GM19239 (cell line): ENCODE measurements at regions not wholly inside any gene's neighbourhood (a gene's known extent, or its start where the extent isn't known, plus 50 kb on each side); places are given as distances from the start of the nearest gene placed in this dataset.
"Not testable (repeated sequence)": the region's sequence is repeated elsewhere in the genome, so short reads cannot be mapped to it uniquely, and the experiment has no call there.

Source experiments
- DNase-seq: peaks from one replicate; pipeline ENCODE4 v3.0.0; 2011; ENCODE audit warnings: low spot score; ENCODE audit not compliant: insufficient read length
- FAIRE-seq: peaks from 2 replicates; lab custom pipeline; 2011; peaks lifted over from hg19 to GRCh38; lab: Jason Lieb, UNC

- DNase-seq (no peak), FAIRE-seq (no peak)
These were observed 324.0 kb upstream of the MAP3K7 start for GRCh38 chr6:90910893-90911292.

- FAIRE-seq, result no peak
- DNase-seq, result no peak
These were observed 321.2 kb upstream of the MAP3K7 start for GRCh38 chr6:90907931-90908655.

- DNase-seq (no peak), FAIRE-seq (no peak)
These were observed 318.5 kb upstream of the MAP3K7 start for GRCh38 chr6:90905351-90905750.

GRCh38 chr6:90900034-90900433 lies 313.2 kb upstream of the MAP3K7 start:
- no peak for FAIRE-seq
- DNase-seq, result no peak

- no peak for FAIRE-seq
- DNase-seq, result no peak
These were observed 311.9 kb upstream of the MAP3K7 start for GRCh38 chr6:90898763-90899162.

GRCh38 chr6:90896075-90896547 lies 309.2 kb upstream of the MAP3K7 start:
- FAIRE-seq, result no peak
- DNase-seq, result no peak

- FAIRE-seq, result no peak
- no peak for DNase-seq
These were observed 308.6 kb upstream of the MAP3K7 start for GRCh38 chr6:90895299-90896074.

GRCh38 chr6:90894285-90895130 lies 307.6 kb upstream of the MAP3K7 start:
- FAIRE-seq (no peak), DNase-seq (no peak)

- FAIRE-seq, result no peak
- DNase-seq, result no peak
These were observed 306.5 kb upstream of the MAP3K7 start for GRCh38 chr6:90893400-90893799.

- DNase-seq, result no peak
- FAIRE-seq, result no peak
These were observed 305.4 kb upstream of the MAP3K7 start for GRCh38 chr6:90892271-90892670.

- FAIRE-seq, result no peak
These were observed 304.5 kb upstream of the MAP3K7 start for GRCh38 chr6:90891355-90891754.

GRCh38 chr6:90890683-90891330 lies 303.9 kb upstream of the MAP3K7 start:
- DNase-seq (no peak), FAIRE-seq (no peak)

More at GRCh38 chr6:90891355-90891754, 304.5 kb upstream of the MAP3K7 start:
- no peak for DNase-seq

- FAIRE-seq (no peak), DNase-seq (no peak)
These were observed 300.9 kb upstream of the MAP3K7 start for GRCh38 chr6:90887764-90888163.

- FAIRE-seq (no peak), DNase-seq (no peak)
These were observed 298.8 kb upstream of the MAP3K7 start for GRCh38 chr6:90885611-90886056.

- not testable (repeated sequence) for DNase-seq, FAIRE-seq
These were observed 298.3 kb upstream of the MAP3K7 start for GRCh38 chr6:90885137-90885536.

GRCh38 chr6:90877616-90878015 lies 290.7 kb upstream of the MAP3K7 start:
- no peak for FAIRE-seq

GRCh38 chr6:90874931-90875330 lies 288.1 kb upstream of the MAP3K7 start:
- DNase-seq, result no peak
- FAIRE-seq, result no peak

More at GRCh38 chr6:90877616-90878015, 290.7 kb upstream of the MAP3K7 start:
- no peak for DNase-seq

- no peak for DNase-seq
- FAIRE-seq, result no peak
These were observed 286.1 kb upstream of the MAP3K7 start for GRCh38 chr6:90872981-90873380.

GRCh38 chr6:90870561-90870960 lies 283.7 kb upstream of the MAP3K7 start:
- FAIRE-seq (no peak), DNase-seq (no peak)

GRCh38 chr6:90868656-90869055 lies 281.8 kb upstream of the MAP3K7 start:
- FAIRE-seq (no peak), DNase-seq (no peak)
